HepG2 (cell line): ENCODE measurements at regions not wholly inside any gene's neighbourhood (a gene's known extent, or its start where the extent isn't known, plus 50 kb on each side); places are given as distances from the start of the nearest gene placed in this dataset.

Experiments used
- CEBPG ChIP-seq: IDR thresholded peaks from 2 replicates; pipeline ENCODE4 v1.6.1; 2016
- EEA1 ChIP-seq: sonication (generic); formaldehyde crosslinking; IDR thresholded peaks from 2 replicates; pipeline ENCODE4 v1.5.1; 2020; ENCODE audit warnings: mild to moderate bottlenecking, missing genetic modification reagents, borderline replicate concordance
- ETV5 ChIP-seq: IDR thresholded peaks from 2 replicates; pipeline ENCODE4 v1.6.1; 2018; ENCODE audit warnings: missing biosample characterization, missing genetic modification reagents, inconsistent platforms, borderline replicate concordance
- KLF13 ChIP-seq: sonication (generic); formaldehyde crosslinking; IDR thresholded peaks from 2 replicates; pipeline ENCODE4 v1.4.0; 2020; ENCODE audit warnings: mild to moderate bottlenecking, missing genetic modification reagents
- MAZ ChIP-seq, 2 experiments: sonication (generic) in 1 of 2; formaldehyde crosslinking in 1 of 2; IDR thresholded peaks; 2 replicates each; pipeline versions ENCODE4 v1.5.0 to v1.6.1; 2012 to 2020; ENCODE audit warnings: low read depth in 2 of 2, mild to moderate bottlenecking in 2 of 2, borderline replicate concordance in 1 of 2, improper control_type of control experiment in 1 of 2, low read length in 1 of 2, missing genetic modification reagents in 1 of 2, moderate library complexity in 1 of 2
- PRMT3 ChIP-seq: sonication (generic); formaldehyde crosslinking; IDR thresholded peaks from 2 replicates; pipeline ENCODE4 v1.8.1; 2022; ENCODE audit warnings: low read depth, mild to moderate bottlenecking, moderate library complexity, missing genetic modification reagents, borderline replicate concordance
- TAF1 ChIP-seq: sonication (generic); formaldehyde crosslinking; IDR thresholded peaks from 2 replicates; pipeline ENCODE4 v1.4.0; 2020; ENCODE audit warnings: missing genetic modification reagents
- TCF7L2 ChIP-seq: IDR thresholded peaks from 2 replicates; pipeline ENCODE4 v1.6.1; 2011; ENCODE audit warnings: mild to moderate bottlenecking, low read depth, low read length, moderate library complexity
- ZNF101 ChIP-seq: sonication (generic); formaldehyde crosslinking; IDR thresholded peaks from 2 replicates; pipeline ENCODE4 v1.4.0; 2020; ENCODE audit warnings: mild to moderate bottlenecking, low read depth, missing genetic modification reagents, borderline replicate concordance
- ZNF333 ChIP-seq: sonication (generic); formaldehyde crosslinking; IDR thresholded peaks from 2 replicates; pipeline ENCODE4 v1.4.0; 2020; ENCODE audit warnings: mild to moderate bottlenecking, missing genetic modification reagents, borderline replicate concordance
- ZNF383 ChIP-seq: sonication (generic); formaldehyde crosslinking; IDR thresholded peaks from 2 replicates; pipeline ENCODE4 v1.4.0; 2020; ENCODE audit warnings: missing genetic modification reagents, mild to moderate bottlenecking, borderline replicate concordance
- TF ChIP-seq, protein P1 (sequence below): sonication (generic); formaldehyde crosslinking; IDR thresholded peaks from 2 replicates; pipeline ENCODE4 v1.5.0; 2020; ENCODE audit warnings: missing genetic modification reagents
- TF ChIP-seq, protein P2 (sequence below), 2 experiments: sonication (generic) in 1 of 2; formaldehyde crosslinking in 1 of 2; IDR thresholded peaks; 2 replicates each; pipeline versions ENCODE4 v1.4.0 to v1.6.1; 2018 to 2020; ENCODE audit warnings: missing genetic modification reagents in 2 of 2, borderline replicate concordance in 1 of 2, low read depth in 1 of 2, mild to moderate bottlenecking in 1 of 2, missing biosample characterization in 1 of 2
- TF ChIP-seq, protein P3 (sequence below): IDR thresholded peaks from 2 replicates; pipeline ENCODE4 v1.4.0; 2020; ENCODE audit warnings: mild to moderate bottlenecking, missing genetic modification reagents

DNA sequence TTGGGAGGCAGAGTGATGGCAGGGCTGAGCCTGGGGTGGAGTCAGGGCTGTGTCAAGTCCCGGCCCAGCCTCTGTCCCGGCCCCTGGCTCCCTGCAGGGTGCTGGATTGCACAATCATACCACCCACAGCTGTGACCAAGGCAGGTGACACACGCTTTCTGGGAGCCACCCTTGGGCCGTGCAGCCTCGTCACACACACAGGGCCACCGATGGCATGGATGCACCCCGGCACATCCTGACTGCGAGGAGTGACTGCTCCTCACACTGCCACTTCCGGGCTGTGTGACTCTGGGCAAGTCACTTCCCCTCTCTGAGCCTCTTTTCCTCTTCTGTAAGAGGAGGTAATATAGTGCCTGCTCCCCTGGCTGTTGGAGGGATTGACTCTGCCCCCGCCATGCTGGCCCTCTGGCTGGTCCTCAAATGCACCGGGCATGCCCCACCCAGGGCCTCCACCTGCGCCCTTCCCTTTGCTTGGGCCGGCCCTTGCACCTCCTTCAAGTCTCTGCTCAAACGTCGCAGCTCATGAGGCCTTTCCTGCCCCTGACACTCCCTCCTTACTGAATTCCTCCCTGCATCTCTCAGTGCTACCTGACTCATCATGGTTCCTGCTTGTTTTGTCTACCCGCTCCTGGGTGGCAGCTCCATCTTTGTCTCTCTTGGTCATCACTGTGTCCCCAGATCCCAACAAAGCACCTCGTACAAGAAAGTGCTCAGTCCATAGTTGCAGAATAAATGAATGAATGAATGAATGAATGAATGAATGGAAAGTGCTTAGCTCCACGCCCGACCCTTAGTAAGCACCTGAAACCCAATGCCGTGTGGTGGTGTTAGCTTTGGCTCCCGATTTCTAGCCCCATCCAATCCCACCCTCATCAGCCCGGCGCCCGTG is 93.5 kb downstream of the CEBPB start (continued):
- TF ChIP-seq, protein P1, sequence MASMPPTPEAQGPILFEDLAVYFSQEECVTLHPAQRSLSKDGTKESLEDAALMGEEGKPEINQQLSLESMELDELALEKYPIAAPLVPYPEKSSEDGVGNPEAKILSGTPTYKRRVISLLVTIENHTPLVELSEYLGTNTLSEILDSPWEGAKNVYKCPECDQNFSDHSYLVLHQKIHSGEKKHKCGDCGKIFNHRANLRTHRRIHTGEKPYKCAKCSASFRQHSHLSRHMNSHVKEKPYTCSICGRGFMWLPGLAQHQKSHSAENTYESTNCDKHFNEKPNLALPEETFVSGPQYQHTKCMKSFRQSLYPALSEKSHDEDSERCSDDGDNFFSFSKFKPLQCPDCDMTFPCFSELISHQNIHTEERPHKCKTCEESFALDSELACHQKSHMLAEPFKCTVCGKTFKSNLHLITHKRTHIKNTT = no peak
- no peak for TF ChIP-seq TCF7L2
- TF ChIP-seq KLF13 (CRISPR knock-in tag) = no peak
- no peak for TF ChIP-seq ZNF383
- TF ChIP-seq ZNF333 (CRISPR knock-in tag) = no peak
- TF ChIP-seq MAZ (IDR thresholded peaks at IDR 0.05; ENCODE audit: borderline replicate concordance, low read depth, low read length) = 0 out of 2 replicates have a peak, but pooled peaks have one; percentile 42
- no peak for TF ChIP-seq MAZ (CRISPR knock-in tag; IDR thresholded peaks at IDR 0.05; ENCODE audit: low read depth)
- no peak for TF ChIP-seq ZNF101
- TF ChIP-seq, protein P2, sequence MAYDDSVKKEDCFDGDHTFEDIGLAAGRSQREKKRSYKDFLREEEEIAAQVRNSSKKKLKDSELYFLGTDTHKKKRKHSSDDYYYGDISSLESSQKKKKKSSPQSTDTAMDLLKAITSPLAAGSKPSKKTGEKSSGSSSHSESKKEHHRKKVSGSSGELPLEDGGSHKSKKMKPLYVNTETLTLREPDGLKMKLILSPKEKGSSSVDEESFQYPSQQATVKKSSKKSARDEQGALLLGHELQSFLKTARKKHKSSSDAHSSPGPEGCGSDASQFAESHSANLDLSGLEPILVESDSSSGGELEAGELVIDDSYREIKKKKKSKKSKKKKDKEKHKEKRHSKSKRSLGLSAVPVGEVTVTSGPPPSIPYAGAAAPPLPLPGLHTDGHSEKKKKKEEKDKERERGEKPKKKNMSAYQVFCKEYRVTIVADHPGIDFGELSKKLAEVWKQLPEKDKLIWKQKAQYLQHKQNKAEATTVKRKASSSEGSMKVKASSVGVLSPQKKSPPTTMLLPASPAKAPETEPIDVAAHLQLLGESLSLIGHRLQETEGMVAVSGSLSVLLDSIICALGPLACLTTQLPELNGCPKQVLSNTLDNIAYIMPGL (CRISPR knock-in tag; IDR thresholded peaks at IDR 0.05; ENCODE audit: borderline replicate concordance in 1 of 2, low read depth in 1 of 2) = no peak
- no peak for TF ChIP-seq TAF1 (CRISPR knock-in tag)
- 0 out of 2 replicates have a peak, but pooled peaks have one; percentile 47 for TF ChIP-seq EEA1 (CRISPR knock-in tag)
- TF ChIP-seq PRMT3 (CRISPR knock-in tag) = no peak
- TF ChIP-seq CEBPG = peak; percentile 98
- peak; percentile 45; the same call in 1 of the 2 replicates for TF ChIP-seq ETV5 (CRISPR knock-in tag)
- TF ChIP-seq, protein P3, sequence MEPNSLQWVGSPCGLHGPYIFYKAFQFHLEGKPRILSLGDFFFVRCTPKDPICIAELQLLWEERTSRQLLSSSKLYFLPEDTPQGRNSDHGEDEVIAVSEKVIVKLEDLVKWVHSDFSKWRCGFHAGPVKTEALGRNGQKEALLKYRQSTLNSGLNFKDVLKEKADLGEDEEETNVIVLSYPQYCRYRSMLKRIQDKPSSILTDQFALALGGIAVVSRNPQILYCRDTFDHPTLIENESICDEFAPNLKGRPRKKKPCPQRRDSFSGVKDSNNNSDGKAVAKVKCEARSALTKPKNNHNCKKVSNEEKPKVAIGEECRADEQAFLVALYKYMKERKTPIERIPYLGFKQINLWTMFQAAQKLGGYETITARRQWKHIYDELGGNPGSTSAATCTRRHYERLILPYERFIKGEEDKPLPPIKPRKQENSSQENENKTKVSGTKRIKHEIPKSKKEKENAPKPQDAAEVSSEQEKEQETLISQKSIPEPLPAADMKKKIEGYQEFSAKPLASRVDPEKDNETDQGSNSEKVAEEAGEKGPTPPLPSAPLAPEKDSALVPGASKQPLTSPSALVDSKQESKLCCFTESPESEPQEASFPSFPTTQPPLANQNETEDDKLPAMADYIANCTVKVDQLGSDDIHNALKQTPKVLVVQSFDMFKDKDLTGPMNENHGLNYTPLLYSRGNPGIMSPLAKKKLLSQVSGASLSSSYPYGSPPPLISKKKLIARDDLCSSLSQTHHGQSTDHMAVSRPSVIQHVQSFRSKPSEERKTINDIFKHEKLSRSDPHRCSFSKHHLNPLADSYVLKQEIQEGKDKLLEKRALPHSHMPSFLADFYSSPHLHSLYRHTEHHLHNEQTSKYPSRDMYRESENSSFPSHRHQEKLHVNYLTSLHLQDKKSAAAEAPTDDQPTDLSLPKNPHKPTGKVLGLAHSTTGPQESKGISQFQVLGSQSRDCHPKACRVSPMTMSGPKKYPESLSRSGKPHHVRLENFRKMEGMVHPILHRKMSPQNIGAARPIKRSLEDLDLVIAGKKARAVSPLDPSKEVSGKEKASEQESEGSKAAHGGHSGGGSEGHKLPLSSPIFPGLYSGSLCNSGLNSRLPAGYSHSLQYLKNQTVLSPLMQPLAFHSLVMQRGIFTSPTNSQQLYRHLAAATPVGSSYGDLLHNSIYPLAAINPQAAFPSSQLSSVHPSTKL (CRISPR knock-in tag) = 0 out of 2 replicates have a peak, but pooled peaks have one; percentile 40
